ENCODE measurements at regions not wholly inside any gene's neighbourhood (a gene's known extent, or its start where the extent isn't known, plus 50 kb on each side); places are given as distances from the start of the nearest gene placed in this dataset.

DNA sequence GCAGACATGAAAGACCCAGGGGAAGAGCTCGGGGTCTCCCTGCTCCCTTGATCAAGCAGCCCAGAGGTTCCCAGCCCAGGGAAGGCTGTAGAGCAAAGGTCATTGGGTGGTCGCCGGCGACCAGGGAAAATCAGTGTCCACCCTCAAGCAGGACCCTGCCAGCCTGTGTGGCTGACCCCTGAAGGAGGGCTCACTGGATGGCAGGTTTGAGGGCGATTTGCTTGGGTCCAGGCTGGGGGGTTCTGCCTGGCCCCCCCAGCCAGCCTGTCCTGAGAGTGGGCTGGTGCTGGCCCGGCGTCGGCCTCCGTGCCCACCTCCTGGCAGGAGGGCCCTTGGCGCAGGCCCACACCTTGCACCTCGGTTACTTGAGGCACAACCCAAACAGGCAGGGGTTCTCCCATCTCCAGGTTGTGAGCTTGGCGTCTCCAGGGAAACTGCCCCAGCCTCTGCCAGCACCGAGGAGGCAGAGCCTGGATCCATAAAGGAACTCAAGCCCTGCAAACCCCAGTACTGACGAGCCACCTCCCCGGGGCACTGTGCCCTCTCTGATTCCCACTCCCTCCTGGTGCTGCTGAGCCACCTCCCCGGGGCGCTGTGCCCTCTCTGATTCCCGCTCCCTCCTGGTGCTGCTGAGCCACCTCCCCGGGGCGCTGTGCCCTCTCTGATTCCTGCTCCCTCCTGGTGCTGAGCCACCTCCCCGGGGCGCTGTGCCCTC lies 329.0 kb upstream of the SFSWAP start:
- Mint-ChIP-seq H3K4me3 (no peak overlapping the region), H3K9me3 (peaks cover 21% of the 10 kb centered on the region), H3K36me3 (ENCODE audit: low read depth) (peaks cover 6% of the 10 kb centered on the region; the same call in 1 of the 2 replicates), H3K4me1 (ENCODE audit: low read depth) (no peaks in the 10 kb centered on the region), H3K27ac (no peak overlapping the region), H3K27me3 (ENCODE audit: insufficient read depth) (peaks cover 2% of the 10 kb centered on the region; the same call in 1 of the 2 replicates)
- TF ChIP-seq, protein P1, sequence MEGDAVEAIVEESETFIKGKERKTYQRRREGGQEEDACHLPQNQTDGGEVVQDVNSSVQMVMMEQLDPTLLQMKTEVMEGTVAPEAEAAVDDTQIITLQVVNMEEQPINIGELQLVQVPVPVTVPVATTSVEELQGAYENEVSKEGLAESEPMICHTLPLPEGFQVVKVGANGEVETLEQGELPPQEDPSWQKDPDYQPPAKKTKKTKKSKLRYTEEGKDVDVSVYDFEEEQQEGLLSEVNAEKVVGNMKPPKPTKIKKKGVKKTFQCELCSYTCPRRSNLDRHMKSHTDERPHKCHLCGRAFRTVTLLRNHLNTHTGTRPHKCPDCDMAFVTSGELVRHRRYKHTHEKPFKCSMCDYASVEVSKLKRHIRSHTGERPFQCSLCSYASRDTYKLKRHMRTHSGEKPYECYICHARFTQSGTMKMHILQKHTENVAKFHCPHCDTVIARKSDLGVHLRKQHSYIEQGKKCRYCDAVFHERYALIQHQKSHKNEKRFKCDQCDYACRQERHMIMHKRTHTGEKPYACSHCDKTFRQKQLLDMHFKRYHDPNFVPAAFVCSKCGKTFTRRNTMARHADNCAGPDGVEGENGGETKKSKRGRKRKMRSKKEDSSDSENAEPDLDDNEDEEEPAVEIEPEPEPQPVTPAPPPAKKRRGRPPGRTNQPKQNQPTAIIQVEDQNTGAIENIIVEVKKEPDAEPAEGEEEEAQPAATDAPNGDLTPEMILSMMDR (IDR thresholded peaks at IDR 0.05) = no peak
- DNase-seq = no peak

DNA sequence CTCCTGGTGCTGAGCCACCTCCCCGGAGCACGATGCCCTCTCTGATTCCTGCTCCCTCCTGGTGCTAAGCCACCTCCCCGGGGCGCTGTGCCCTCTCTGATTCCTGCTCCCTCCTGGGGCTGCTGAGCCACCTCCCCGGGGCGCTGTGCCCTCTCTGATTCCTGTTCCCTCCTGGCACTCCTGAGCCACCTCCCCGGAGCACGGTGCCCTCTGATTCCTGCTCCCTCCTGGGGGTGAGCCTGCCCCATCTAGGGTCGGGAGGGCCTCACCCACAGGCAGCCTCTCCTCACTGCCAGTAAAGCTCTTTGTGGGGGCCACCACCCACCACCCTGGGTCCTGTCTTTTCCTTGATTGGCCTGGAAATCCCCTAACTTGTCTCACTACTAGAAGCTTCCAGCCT lies 327.6 kb upstream of the SFSWAP start:
- no peak overlapping the region for H3K27ac Mint-ChIP-seq
- TF ChIP-seq, protein P1 (IDR thresholded peaks at IDR 0.05) = no peak
- H3K4me1 Mint-ChIP-seq (ENCODE audit: low read depth) = no peaks in the 10 kb centered on the region
- no peaks in the 10 kb centered on the region; the same call in 1 of the 2 replicates for H3K27me3 Mint-ChIP-seq (ENCODE audit: insufficient read depth)
- H3K9me3 Mint-ChIP-seq = peaks cover 10% of the 10 kb centered on the region
- no peak for DNase-seq
- no peak overlapping the region for H3K4me3 Mint-ChIP-seq
- no peaks in the 10 kb centered on the region for H3K36me3 Mint-ChIP-seq (ENCODE audit: low read depth)

DNA sequence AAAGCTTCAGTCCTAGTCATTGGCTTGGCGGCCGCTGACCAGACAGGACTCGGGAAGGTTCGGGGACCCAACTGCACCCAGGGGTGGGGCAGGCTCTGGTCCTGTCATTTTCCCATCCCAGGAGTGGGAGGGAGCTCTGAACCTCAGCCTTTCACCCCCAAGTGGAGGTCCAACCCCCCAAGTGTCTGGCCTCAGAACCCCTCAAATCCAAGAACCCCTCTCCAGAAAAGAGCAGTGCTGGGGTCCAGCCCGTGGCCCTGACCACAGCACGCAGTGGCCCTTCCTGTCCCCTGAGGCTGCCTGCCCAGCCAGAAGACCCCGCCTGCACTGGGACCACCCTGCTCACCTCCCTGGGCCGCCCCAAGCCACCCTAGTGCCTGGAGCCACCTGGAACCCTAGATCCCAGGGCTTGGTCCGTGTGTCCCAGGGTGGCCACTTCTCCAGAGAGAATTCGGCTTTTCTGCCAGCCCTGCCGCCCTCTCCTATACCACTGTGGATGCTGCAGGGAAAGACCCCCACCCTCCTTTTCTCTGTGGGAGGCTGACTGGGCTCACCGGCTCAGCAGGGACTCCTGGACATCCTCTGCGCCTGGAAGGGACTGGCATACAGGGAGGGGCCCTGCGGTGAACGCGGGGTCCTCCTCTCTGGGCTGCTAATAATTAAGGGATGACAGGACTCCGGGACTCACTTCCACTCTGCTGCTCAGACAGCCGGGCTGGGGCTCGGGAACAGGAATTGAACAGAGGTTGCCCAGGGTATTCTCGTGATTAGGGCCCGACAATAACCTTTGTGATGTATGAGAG lies 326.9 kb upstream of the SFSWAP start:
- no peaks in the 10 kb centered on the region for H3K4me1 Mint-ChIP-seq (ENCODE audit: low read depth)
- H3K36me3 Mint-ChIP-seq (ENCODE audit: low read depth) = no peaks in the 10 kb centered on the region
- DNase-seq = no peak
- no peak overlapping the region for H3K4me3 Mint-ChIP-seq
- H3K27ac Mint-ChIP-seq = no peak overlapping the region
- peaks cover 9% of the 10 kb centered on the region for H3K9me3 Mint-ChIP-seq
- H3K27me3 Mint-ChIP-seq (ENCODE audit: insufficient read depth) = no peaks in the 10 kb centered on the region; the same call in 1 of the 2 replicates
- TF ChIP-seq, protein P1 (IDR thresholded peaks at IDR 0.05) = no peak

DNA sequence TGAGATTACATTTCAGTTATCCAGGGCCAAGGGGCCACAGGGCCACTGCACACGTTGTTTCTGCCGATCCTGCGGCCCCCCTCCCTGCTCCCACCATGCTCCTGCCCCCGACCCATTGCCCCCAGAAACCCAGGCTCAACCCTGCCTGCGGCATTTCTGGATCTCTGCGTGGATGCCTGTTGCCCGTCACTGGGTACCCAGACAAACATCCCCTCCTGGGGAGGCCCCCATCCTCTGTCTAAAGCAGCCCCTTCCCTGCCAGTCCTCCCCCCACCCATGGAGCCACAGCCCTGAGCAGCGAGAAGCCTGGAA lies 326.4 kb upstream of the SFSWAP start:
- H3K4me3 Mint-ChIP-seq = no peak overlapping the region
- H3K27ac Mint-ChIP-seq = no peak overlapping the region
- H3K4me1 Mint-ChIP-seq (ENCODE audit: low read depth) = no peaks in the 10 kb centered on the region
- H3K36me3 Mint-ChIP-seq (ENCODE audit: low read depth) = no peaks in the 10 kb centered on the region
- peaks cover 6% of the 10 kb centered on the region; the same call in 1 of the 2 replicates for H3K9me3 Mint-ChIP-seq
- DNase-seq = no peak
- H3K27me3 Mint-ChIP-seq (ENCODE audit: insufficient read depth) = no peaks in the 10 kb centered on the region; the same call in 1 of the 2 replicates
- TF ChIP-seq, protein P1 (IDR thresholded peaks at IDR 0.05) = no peak

DNA sequence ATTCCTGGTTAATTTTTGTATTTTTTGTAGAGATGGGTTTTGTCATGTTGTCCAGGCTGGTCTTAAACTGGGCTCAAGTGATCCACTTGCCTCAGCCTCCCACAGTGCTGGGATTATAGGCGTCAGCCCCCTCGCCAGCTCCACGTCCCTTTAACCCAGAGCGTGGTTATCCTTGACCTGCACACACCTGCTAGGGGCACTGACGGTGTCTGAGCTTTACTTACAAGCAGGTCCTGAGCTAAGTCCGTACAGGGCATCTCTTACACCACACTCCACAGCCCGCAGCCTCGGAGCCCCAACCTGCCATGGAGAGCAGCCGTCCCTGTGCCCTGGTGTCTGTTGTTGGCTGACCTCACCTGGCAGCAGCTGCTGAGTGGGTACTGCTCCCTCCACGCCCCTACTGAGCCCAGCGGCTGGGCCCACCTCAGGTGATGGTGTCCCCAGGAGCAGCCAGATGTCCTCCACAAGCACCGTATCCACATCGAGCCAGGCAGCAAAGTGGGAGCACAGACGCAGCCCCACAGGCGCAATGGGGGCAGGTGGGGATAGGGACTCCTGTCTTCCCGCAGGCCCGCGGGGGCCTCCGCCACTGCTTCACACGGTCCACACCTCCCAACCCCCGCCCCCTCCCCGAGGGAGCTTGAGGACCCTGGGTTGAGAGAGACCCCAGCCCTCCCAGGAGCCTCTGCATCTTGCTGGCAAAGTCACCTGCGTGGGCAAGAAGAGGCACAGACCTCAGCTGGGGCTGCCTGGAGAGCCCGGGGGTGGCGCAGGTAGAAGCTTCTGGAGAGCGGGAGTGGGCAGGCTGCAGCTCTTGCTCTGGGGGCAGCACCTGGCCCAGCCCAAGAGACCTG lies 325.4 kb upstream of the SFSWAP start:
- peaks cover 14% of the 10 kb centered on the region for H3K9me3 Mint-ChIP-seq
- TF ChIP-seq, protein P1 (IDR thresholded peaks at IDR 0.05) = no peak
- H3K27ac Mint-ChIP-seq = no peak overlapping the region
- no peak overlapping the region for H3K4me3 Mint-ChIP-seq
- H3K36me3 Mint-ChIP-seq (ENCODE audit: low read depth) = peaks cover 4% of the 10 kb centered on the region; the same call in 1 of the 2 replicates
- DNase-seq = no peak
- no peaks in the 10 kb centered on the region; the same call in 1 of the 2 replicates for H3K27me3 Mint-ChIP-seq (ENCODE audit: insufficient read depth)
- no peaks in the 10 kb centered on the region for H3K4me1 Mint-ChIP-seq (ENCODE audit: low read depth)
